Right lobe of liver (tissue), 4 donors: ENCODE measurements at regions not wholly inside any gene's neighbourhood (a gene's known extent, or its start where the extent isn't known, plus 50 kb on each side); places are given as distances from the start of the nearest gene placed in this dataset.

ENCODE experiments used
- POLR2A ChIP-seq: fragments of 450-650 bp; IDR thresholded peaks from one replicate; pipeline ENCODE4 v1.6.1; 2017; ENCODE audit warnings: antibody characterized with exemption, mild to moderate bottlenecking
- TF ChIP-seq, protein P1 (sequence below), 4 donors: fragments of 200-600 bp in 3 of 4; fragments of 450-650 bp in 1 of 4; IDR thresholded peaks; one replicate each; pipeline versions ENCODE4 v1.5.1 to v1.8.0; 2016 to 2022; ENCODE audit warnings: antibody characterized with exemption in 4 of 4, mild to moderate bottlenecking in 2 of 4
- donor health status: DM: no; HTN: no; CAD: no.
- donor health status: DM: no; HTN: no; CAD: no.
- donor health status: DM: no; HTN: yes; CAD: no.

- TF ChIP-seq POLR2A, result no peak
- TF ChIP-seq, protein P1, sequence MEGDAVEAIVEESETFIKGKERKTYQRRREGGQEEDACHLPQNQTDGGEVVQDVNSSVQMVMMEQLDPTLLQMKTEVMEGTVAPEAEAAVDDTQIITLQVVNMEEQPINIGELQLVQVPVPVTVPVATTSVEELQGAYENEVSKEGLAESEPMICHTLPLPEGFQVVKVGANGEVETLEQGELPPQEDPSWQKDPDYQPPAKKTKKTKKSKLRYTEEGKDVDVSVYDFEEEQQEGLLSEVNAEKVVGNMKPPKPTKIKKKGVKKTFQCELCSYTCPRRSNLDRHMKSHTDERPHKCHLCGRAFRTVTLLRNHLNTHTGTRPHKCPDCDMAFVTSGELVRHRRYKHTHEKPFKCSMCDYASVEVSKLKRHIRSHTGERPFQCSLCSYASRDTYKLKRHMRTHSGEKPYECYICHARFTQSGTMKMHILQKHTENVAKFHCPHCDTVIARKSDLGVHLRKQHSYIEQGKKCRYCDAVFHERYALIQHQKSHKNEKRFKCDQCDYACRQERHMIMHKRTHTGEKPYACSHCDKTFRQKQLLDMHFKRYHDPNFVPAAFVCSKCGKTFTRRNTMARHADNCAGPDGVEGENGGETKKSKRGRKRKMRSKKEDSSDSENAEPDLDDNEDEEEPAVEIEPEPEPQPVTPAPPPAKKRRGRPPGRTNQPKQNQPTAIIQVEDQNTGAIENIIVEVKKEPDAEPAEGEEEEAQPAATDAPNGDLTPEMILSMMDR (IDR thresholded peaks at IDR 0.05), result no peak
These were observed 106.4 kb downstream of the SMC2 start for GRCh38 chr9:104200456-104200994.
